HCT116 (cell line): ENCODE measurements at regions not wholly inside any gene's neighbourhood (a gene's known extent, or its start where the extent isn't known, plus 50 kb on each side); places are given as distances from the start of the nearest gene placed in this dataset.

Source experiments
- ATAC-seq: fragments of 200-7000 bp; cut with Tn5 transposase; 2 replicates; pipeline ENCODE4 v1.9.1; 2020; ENCODE audit warnings: mild to moderate bottlenecking, moderate library complexity
- BruUV-seq: library from RNA; stranded (reverse); fragments of 400-500 nt; replicated peaks from 2 replicates; lab custom pipeline; 2021; lab: Mats Ljungman, UMichigan
- CTCF ChIA-PET: fragments of 300-600 bp; sonication (Branson Sonifier 250); formaldehyde crosslinking; loops from one replicate; lab custom pipeline; 2021; ENCODE audit warnings: antibody characterized with exemption; lab: Charles Lee
- POLR2A ChIA-PET: fragments of 300-600, 350-600 bp; sonication (Branson Sonifier 250); formaldehyde crosslinking; loops from one replicate; lab custom pipeline; 2021; ENCODE audit warnings: antibody characterized with exemption; lab: Charles Lee
- RAD21 ChIA-PET, 2 experiments: fragments of 300-600 bp; sonication (Branson Sonifier 250); formaldehyde crosslinking; loops; one replicate each; lab custom pipeline; 2023; ENCODE audit warnings: low total read pairs in 2 of 2; ENCODE audit not compliant: uncharacterized antibody in 2 of 2, unreplicated experiment in 2 of 2, low non-redundant PET in 1 of 2; lab: Charles Lee
- DNase-seq: peaks from one replicate; pipeline ENCODE4 v3.0.0-alpha.2; 2010; ENCODE audit warnings: low read depth, low spot score
- H2AFZ ChIP-seq: fragments of 200-600 bp; shearing (Covaris generic), sonication (generic); 2 replicates; pipeline ENCODE4 v1.6.1; 2017; ENCODE audit warnings: low read depth, mixed run types, mixed read lengths, antibody characterized with exemption, low read length; ENCODE audit not compliant: poor library complexity, severe bottlenecking
- H3K27ac ChIP-seq: 2 replicates; pipeline ENCODE4 v1.5.1; 2012; ENCODE audit warnings: low read depth, low read length
- H3K27me3 ChIP-seq: fragments of 200-600 bp; sonication (generic); 2 replicates; pipeline ENCODE4 v1.6.1; 2016; ENCODE audit warnings: mixed run types, low read length, mixed read lengths; ENCODE audit not compliant: insufficient read depth
- H3K36me3 ChIP-seq, 2 experiments: fragments of 200-500 bp in 1 of 2; fragments of 200-600 bp in 1 of 2; sonication (Bioruptor generic) in 1 of 2; sonication (generic) in 1 of 2; 2 replicates each; pipeline versions ENCODE4 v1.5.1 to v1.6.1; 2014 to 2016; ENCODE audit warnings: low read length in 2 of 2, inconsistent platforms in 1 of 2, mixed read lengths in 1 of 2, mixed run types in 1 of 2; ENCODE audit not compliant: insufficient read depth in 2 of 2, control insufficient read depth in 1 of 2
- H3K4me1 ChIP-seq, 2 experiments: fragments of 200-600 bp in 1 of 2; sonication (generic) in 1 of 2; 2 replicates each; pipeline versions ENCODE4 v1.5.1 to v1.6.1; 2012 to 2017; ENCODE audit warnings: low read length in 2 of 2, inconsistent platforms in 1 of 2, mild to moderate bottlenecking in 1 of 2, mixed read lengths in 1 of 2, mixed run types in 1 of 2, moderate library complexity in 1 of 2; ENCODE audit not compliant: insufficient read depth in 2 of 2, control insufficient read depth in 1 of 2
- H3K4me2 ChIP-seq: fragments of 200-600 bp; sonication (generic); 2 replicates; pipeline ENCODE4 v1.6.1; 2017; ENCODE audit warnings: mixed run types, low read length, mixed read lengths
- H3K4me3 ChIP-seq, 2 experiments: fragments of 200-600 bp in 1 of 2; sonication (generic) in 1 of 2; replicated peaks in 1 of 2; 2 replicates each; pipeline ENCODE4 v1.5.1; 2011 to 2016; ENCODE audit warnings: low read length in 2 of 2, control low read depth in 1 of 2, low read depth in 1 of 2, mild to moderate bottlenecking in 1 of 2, mixed read lengths in 1 of 2, mixed run types in 1 of 2
- H3K79me2 ChIP-seq: fragments of 200-600 bp; sonication (generic); 2 replicates; pipeline ENCODE4 v1.6.1; 2017; ENCODE audit warnings: mild to moderate bottlenecking, mixed run types, low read length, moderate library complexity, mixed read lengths; ENCODE audit not compliant: insufficient read depth
- H3K9ac ChIP-seq: fragments of 200-600 bp; sonication (generic); 2 replicates; pipeline ENCODE4 v1.6.1; 2016; ENCODE audit warnings: low read length, mixed read lengths
- H3K9me2 ChIP-seq: fragments of 200-600 bp; sonication (generic), shearing (Covaris generic); 2 replicates; pipeline ENCODE4 v1.6.1; 2017; ENCODE audit warnings: mixed run types, mild to moderate bottlenecking, moderate library complexity; ENCODE audit not compliant: insufficient read depth
- H3K9me3 ChIP-seq, 2 experiments: fragments of 200-500 bp in 1 of 2; fragments of 200-600 bp in 1 of 2; sonication (Bioruptor generic) in 1 of 2; sonication (generic) in 1 of 2; 2 replicates each; pipeline ENCODE4 v1.6.1; 2014 to 2017; ENCODE audit warnings: low read length in 2 of 2, mixed read lengths in 2 of 2, inconsistent platforms in 1 of 2, low read depth in 1 of 2, mild to moderate bottlenecking in 1 of 2, mixed run types in 1 of 2, moderate library complexity in 1 of 2; ENCODE audit not compliant: control insufficient read depth in 1 of 2, insufficient read depth in 1 of 2
- H4K20me1 ChIP-seq: fragments of 200-600 bp; sonication (generic), shearing (Covaris generic); 2 replicates; pipeline ENCODE4 v1.6.1; 2017; ENCODE audit warnings: mixed run types, mild to moderate bottlenecking, moderate library complexity; ENCODE audit not compliant: insufficient read depth
- CEBPB ChIP-seq: IDR thresholded peaks from 2 replicates; pipeline ENCODE4 v1.6.1; 2012; ENCODE audit warnings: low read depth
- EZH2 ChIP-seq: fragments of 200-600 bp; sonication (generic); IDR thresholded peaks from 2 replicates; pipeline ENCODE4 v1.6.1; 2017; ENCODE audit warnings: antibody characterized with exemption, mixed run types
- FOSL1 ChIP-seq: IDR thresholded peaks from 2 replicates; pipeline ENCODE4 v1.6.1; 2012; ENCODE audit warnings: low read depth
- MAX ChIP-seq: IDR thresholded peaks from 2 replicates; pipeline ENCODE4 v1.6.1; 2012
- POLR2AphosphoS5 ChIP-seq: IDR thresholded peaks from 2 replicates; pipeline ENCODE4 v1.6.1; 2011; ENCODE audit warnings: mild to moderate bottlenecking, low read depth, low read length, moderate library complexity
- SIN3A ChIP-seq: IDR thresholded peaks from 2 replicates; pipeline ENCODE4 v1.6.1; 2012; ENCODE audit warnings: low read depth
- SP1 ChIP-seq: IDR thresholded peaks from 2 replicates; pipeline ENCODE4 v1.6.1; 2012; ENCODE audit warnings: low read depth
- YY1 ChIP-seq: IDR thresholded peaks from 2 replicates; pipeline ENCODE4 v1.6.1; 2011; ENCODE audit warnings: low read length, low read depth, moderate library complexity, mild to moderate bottlenecking; ENCODE audit not compliant: insufficient replicate concordance; ENCODE audit errors: extremely low read depth
- intact Hi-C: fragments of 100-400 bp; cut with micrococcal nuclease; formaldehyde crosslinking; loops from 2 replicates; pipeline ENCODE4 v1.10.0; 2022
- TF ChIP-seq, protein P1 (sequence below): IDR thresholded peaks from 2 replicates; pipeline ENCODE4 v1.6.1; 2011; ENCODE audit warnings: mild to moderate bottlenecking, low read length, moderate library complexity; ENCODE audit not compliant: insufficient replicate concordance; ENCODE audit errors: extremely low read depth

GRCh38 chr9:23361096-23361495 is 464.9 kb downstream of the ELAVL2 start:
- H3K4me1 ChIP-seq, result no peaks in the 10 kb centered on the region
- no peaks in the 10 kb centered on the region for H3K9me2 ChIP-seq
- H3K4me3 ChIP-seq, result no peak overlapping the region
- H2AFZ ChIP-seq, result no peak overlapping the region
- POLR2A ChIA-PET, result no interaction called here
- no peak for DNase-seq
- H3K9ac ChIP-seq, result no peak overlapping the region
- peaks cover 4 to 10% of the 10 kb centered on the region in 2 experiments; a peak in 2 of 4 replicates for H3K9me3 ChIP-seq
- no peaks in the 10 kb centered on the region for H3K36me3 ChIP-seq
- TF ChIP-seq SP1 (no peak), FOSL1 (no peak), EZH2 (no peak), CEBPB (no peak), POLR2AphosphoS5 (no peak), YY1 (no peak), MAX (no peak), SIN3A (no peak)
- TF ChIP-seq, protein P1, sequence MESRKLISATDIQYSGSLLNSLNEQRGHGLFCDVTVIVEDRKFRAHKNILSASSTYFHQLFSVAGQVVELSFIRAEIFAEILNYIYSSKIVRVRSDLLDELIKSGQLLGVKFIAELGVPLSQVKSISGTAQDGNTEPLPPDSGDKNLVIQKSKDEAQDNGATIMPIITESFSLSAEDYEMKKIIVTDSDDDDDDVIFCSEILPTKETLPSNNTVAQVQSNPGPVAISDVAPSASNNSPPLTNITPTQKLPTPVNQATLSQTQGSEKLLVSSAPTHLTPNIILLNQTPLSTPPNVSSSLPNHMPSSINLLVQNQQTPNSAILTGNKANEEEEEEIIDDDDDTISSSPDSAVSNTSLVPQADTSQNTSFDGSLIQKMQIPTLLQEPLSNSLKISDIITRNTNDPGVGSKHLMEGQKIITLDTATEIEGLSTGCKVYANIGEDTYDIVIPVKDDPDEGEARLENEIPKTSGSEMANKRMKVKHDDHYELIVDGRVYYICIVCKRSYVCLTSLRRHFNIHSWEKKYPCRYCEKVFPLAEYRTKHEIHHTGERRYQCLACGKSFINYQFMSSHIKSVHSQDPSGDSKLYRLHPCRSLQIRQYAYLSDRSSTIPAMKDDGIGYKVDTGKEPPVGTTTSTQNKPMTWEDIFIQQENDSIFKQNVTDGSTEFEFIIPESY, result no peak
- RAD21 ChIA-PET, result no interaction called here
- H3K4me2 ChIP-seq, result no peak overlapping the region
- BruUV-seq, result no TSS peak
- H3K79me2 ChIP-seq, result no peaks in the 10 kb centered on the region
- CTCF ChIA-PET, result no interaction called here
- intact Hi-C loops, result no loop called here
- ATAC-seq, result no peak
- no peak overlapping the region for H3K27ac ChIP-seq
- no peaks in the 10 kb centered on the region for H4K20me1 ChIP-seq
- H3K27me3 ChIP-seq, result no peaks in the 10 kb centered on the region
